Activated CD8-positive, alpha-beta memory T cell treated with anti-CD3 and anti-CD28 coated beads, Interleukin-2, amount 10 ng/mL, durations not matched to agents 7 days and 5 days (primary cell): ENCODE measurements at regions not wholly inside any gene's neighbourhood (a gene's known extent, or its start where the extent isn't known, plus 50 kb on each side); places are given as distances from the start of the nearest gene placed in this dataset.

Source experiments
- ATAC-seq: fragments of 150-1000 bp; cut with Tn5 transposase; one replicate; pipeline ENCODE4 v1.10.0; 2021; ENCODE audit warnings: moderate library complexity
- CTCF ChIA-PET: fragments of 350-600 bp; sonication (Branson Sonifier 250); formaldehyde crosslinking; loops from one replicate; lab custom pipeline; 2021; ENCODE audit warnings: antibody characterized with exemption; lab: Charles Lee
- DNase-seq: peaks from one replicate; pipeline ENCODE4 v3.0.0-alpha.2; 2020
- H3K27ac Mint-ChIP-seq: one replicate; pipeline ENCODE4 v1.8.0; 2021; ENCODE audit warnings: mild to moderate bottlenecking, mixed read lengths
- H3K27me3 Mint-ChIP-seq: one replicate; pipeline ENCODE4 v1.8.0; 2021; ENCODE audit warnings: mixed read lengths
- H3K36me3 Mint-ChIP-seq: one replicate; pipeline ENCODE4 v1.8.0; 2021; ENCODE audit warnings: mild to moderate bottlenecking, mixed read lengths
- H3K4me1 Mint-ChIP-seq: one replicate; pipeline ENCODE4 v1.8.0; 2021; ENCODE audit warnings: mixed read lengths
- H3K4me3 Mint-ChIP-seq: one replicate; pipeline ENCODE4 v1.8.0; 2021; ENCODE audit warnings: mild to moderate bottlenecking, moderate library complexity, mixed read lengths
- H3K9me3 Mint-ChIP-seq: one replicate; pipeline ENCODE4 v1.8.0; 2022; ENCODE audit warnings: low read depth, mixed read lengths

GRCh38 chr4:184317234-184317918 is 99.7 kb upstream of the ENPP6 start:
- no peaks in the 10 kb centered on the region for H3K27me3 Mint-ChIP-seq
- ATAC-seq: no peak
- CTCF ChIA-PET: interaction anchor here (1.1 kb wide), 1 partner anchor 53 kb away, joined by 4 read pairs; no protein-coding TSS in a partner anchor
- H3K4me3 Mint-ChIP-seq: no peak overlapping the region
- H3K36me3 Mint-ChIP-seq: peaks cover 2% of the 10 kb centered on the region
- H3K27ac Mint-ChIP-seq: no peak overlapping the region
- H3K4me1 Mint-ChIP-seq: peaks cover 52% of the 10 kb centered on the region
- DNase-seq: no peak
- H3K9me3 Mint-ChIP-seq: no peaks in the 10 kb centered on the region

GRCh38 chr4:184316821-184317220 is 99.1 kb upstream of the ENPP6 start:
- Mint-ChIP-seq H3K4me3 (no peak overlapping the region), H3K36me3 (no peaks in the 10 kb centered on the region), H3K27me3 (no peaks in the 10 kb centered on the region), H3K27ac (no peak overlapping the region), H3K9me3 (no peaks in the 10 kb centered on the region), H3K4me1 (peaks cover 58% of the 10 kb centered on the region)
- CTCF ChIA-PET: interaction anchor here (1.1 kb wide), 1 partner anchor 53 kb away, joined by 4 read pairs; no protein-coding TSS in a partner anchor
- no peak for DNase-seq
- ATAC-seq: no peak

- Mint-ChIP-seq H3K9me3 (no peaks in the 10 kb centered on the region), H3K27me3 (no peaks in the 10 kb centered on the region), H3K36me3 (no peaks in the 10 kb centered on the region), H3K4me3 (no peak overlapping the region), H3K4me1 (peaks cover 68% of the 10 kb centered on the region), H3K27ac (no peak overlapping the region)
- CTCF ChIA-PET: interaction anchor here (1.0 to 1.2 kb wide), 2 partner anchors 43 to 52 kb away, joined by 3 read pairs; no protein-coding TSS in a partner anchor
- no peak for DNase-seq
- ATAC-seq: no peak
Measured at GRCh38 chr4:184315675-184316359, 98.1 kb upstream of the ENPP6 start.

GRCh38 chr4:184313702-184314659 is 96.3 kb upstream of the ENPP6 start:
- DNase-seq (peak; percentile 60), ATAC-seq (peak; percentile 58)
- Mint-ChIP-seq H3K27me3 (no peaks in the 10 kb centered on the region), H3K36me3 (no peaks in the 10 kb centered on the region), H3K27ac (peak overlapping the region; percentile 91), H3K4me3 (peak overlapping the region; percentile 53), H3K4me1 (peaks cover 73% of the 10 kb centered on the region), H3K9me3 (no peaks in the 10 kb centered on the region)
- CTCF ChIA-PET: interaction anchor here (1.2 to 2.1 kb wide), 5 partner anchors 26 to 106 kb away, joined by 3 to 5 read pairs (median 5); no protein-coding TSS in a partner anchor

- peak overlapping the region; percentile 53 for H3K4me3 Mint-ChIP-seq
- H3K36me3 Mint-ChIP-seq: no peaks in the 10 kb centered on the region
- DNase-seq (no peak), ATAC-seq (peak; percentile 7)
- H3K27ac Mint-ChIP-seq: peak overlapping the region; percentile 91
- no peaks in the 10 kb centered on the region for H3K9me3 Mint-ChIP-seq
- H3K27me3 Mint-ChIP-seq: no peaks in the 10 kb centered on the region
- peaks cover 69% of the 10 kb centered on the region for H3K4me1 Mint-ChIP-seq
- CTCF ChIA-PET: interaction anchor here (0.7 to 2.1 kb wide), 6 partner anchors 25 to 107 kb away, joined by 3 to 5 read pairs (median 4); no protein-coding TSS in a partner anchor
Measured at GRCh38 chr4:184313058-184313581, 95.4 kb upstream of the ENPP6 start.

- H3K27ac Mint-ChIP-seq: peak overlapping the region; percentile 91
- DNase-seq (no peak), ATAC-seq (no peak)
- CTCF ChIA-PET: interaction anchor here (0.9 to 2.3 kb wide), 4 partner anchors 20 to 105 kb away, joined by 3 to 7 read pairs (median 4); no protein-coding TSS in a partner anchor
- H3K36me3 Mint-ChIP-seq: no peaks in the 10 kb centered on the region
- no peaks in the 10 kb centered on the region for H3K27me3 Mint-ChIP-seq
- no peaks in the 10 kb centered on the region for H3K9me3 Mint-ChIP-seq
- H3K4me1 Mint-ChIP-seq: peaks cover 71% of the 10 kb centered on the region
- no peak overlapping the region for H3K4me3 Mint-ChIP-seq
Measured at GRCh38 chr4:184312126-184312525, 94.5 kb upstream of the ENPP6 start.

GRCh38 chr4:184310881-184311709 is 93.4 kb upstream of the ENPP6 start:
- no peak for ATAC-seq
- H3K27me3 Mint-ChIP-seq: no peaks in the 10 kb centered on the region
- H3K9me3 Mint-ChIP-seq: no peaks in the 10 kb centered on the region
- peaks cover 78% of the 10 kb centered on the region for H3K4me1 Mint-ChIP-seq
- H3K4me3 Mint-ChIP-seq: no peak overlapping the region
- no peak for DNase-seq
- CTCF ChIA-PET: interaction anchor here (0.6 to 2.3 kb wide), 10 partner anchors 8 to 591 kb away, joined by 3 to 7 read pairs (median 4); no protein-coding TSS in a partner anchor
- H3K27ac Mint-ChIP-seq: peak overlapping the region; percentile 83
- H3K36me3 Mint-ChIP-seq: no peaks in the 10 kb centered on the region

- H3K4me1 Mint-ChIP-seq: peaks cover 77% of the 10 kb centered on the region
- ATAC-seq (peak; percentile 75), DNase-seq (peak; percentile 81)
- no peak overlapping the region for H3K4me3 Mint-ChIP-seq
- H3K36me3 Mint-ChIP-seq: peaks cover 4% of the 10 kb centered on the region
- no peaks in the 10 kb centered on the region for H3K9me3 Mint-ChIP-seq
- peak overlapping the region; percentile 83 for H3K27ac Mint-ChIP-seq
- CTCF ChIA-PET: interaction anchor here (0.9 to 2.3 kb wide), 9 partner anchors 9 to 225 kb away, joined by 3 to 7 read pairs (median 4); no protein-coding TSS in a partner anchor
- H3K27me3 Mint-ChIP-seq: no peaks in the 10 kb centered on the region
Measured at GRCh38 chr4:184310171-184310567, 92.5 kb upstream of the ENPP6 start.

GRCh38 chr4:184309241-184310170 is 91.8 kb upstream of the ENPP6 start:
- Mint-ChIP-seq H3K4me3 (no peak overlapping the region), H3K9me3 (peaks cover 2% of the 10 kb centered on the region), H3K27me3 (no peaks in the 10 kb centered on the region), H3K4me1 (peaks cover 71% of the 10 kb centered on the region), H3K36me3 (peaks cover 10% of the 10 kb centered on the region), H3K27ac (peak overlapping the region; percentile 83)
- CTCF ChIA-PET: interaction anchor here (0.9 to 2.3 kb wide), 10 partner anchors 9 to 72 kb away, joined by 3 to 7 read pairs (median 4); no protein-coding TSS in a partner anchor
- no peak for ATAC-seq
- DNase-seq: no peak

GRCh38 chr4:184306949-184307348 is 89.3 kb upstream of the ENPP6 start:
- no peak overlapping the region for H3K4me3 Mint-ChIP-seq
- no peaks in the 10 kb centered on the region for H3K27me3 Mint-ChIP-seq
- ATAC-seq (peak; percentile 43), DNase-seq (peak; percentile 66)
- H3K9me3 Mint-ChIP-seq: peaks cover 7% of the 10 kb centered on the region
- H3K27ac Mint-ChIP-seq: peak overlapping the region; percentile 71
- H3K36me3 Mint-ChIP-seq: peaks cover 19% of the 10 kb centered on the region
- CTCF ChIA-PET: interaction anchor here (0.8 to 1.6 kb wide), 6 partner anchors 12 to 228 kb away, joined by 3 to 9 read pairs (median 4); no protein-coding TSS in a partner anchor
- H3K4me1 Mint-ChIP-seq: peaks cover 46% of the 10 kb centered on the region

- peak overlapping the region; percentile 71 for H3K27ac Mint-ChIP-seq
- peaks cover 21% of the 10 kb centered on the region for H3K36me3 Mint-ChIP-seq
- ATAC-seq: no peak
Measured at GRCh38 chr4:184306470-184306869, 88.8 kb upstream of the ENPP6 start.

More at GRCh38 chr4:184306470-184306869, 88.8 kb upstream of the ENPP6 start:
- Mint-ChIP-seq H3K4me3 (no peak overlapping the region), H3K27me3 (no peaks in the 10 kb centered on the region), H3K9me3 (peaks cover 7% of the 10 kb centered on the region), H3K4me1 (peaks cover 41% of the 10 kb centered on the region)
- CTCF ChIA-PET: interaction anchor here (0.8 to 1.5 kb wide), 5 partner anchors 12 to 228 kb away, joined by 3 to 9 read pairs (median 4); no protein-coding TSS in a partner anchor
- DNase-seq: no peak
